HG02642 (cell line): ENCODE measurements at regions not wholly inside any gene's neighbourhood (a gene's known extent, or its start where the extent isn't known, plus 50 kb on each side); places are given as distances from the start of the nearest gene placed in this dataset.
A peak's percentile ranks its signal among the peaks of the same experiment; 100 is the strongest.

ENCODE experiments used
- ATAC-seq: cut with Tn5 transposase; IDR thresholded peaks from one replicate; pipeline ENCODE4 v1.9.1; 2021; ENCODE audit warnings: mild to moderate bottlenecking; ENCODE audit not compliant: unreplicated experiment, poor library complexity

GRCh38 chr5:144788556-144788955 lies 617.9 kb downstream of the KCTD16 start:
- ATAC-seq = no peak

- no peak for ATAC-seq
Observed at GRCh38 chr5:144788046-144788445, 617.4 kb downstream of the KCTD16 start.

GRCh38 chr5:144779368-144779767 lies 608.7 kb downstream of the KCTD16 start:
- ATAC-seq = no peak

- ATAC-seq = no peak
Observed at GRCh38 chr5:144778561-144778960, 607.9 kb downstream of the KCTD16 start.

GRCh38 chr5:144774197-144774596 lies 603.5 kb downstream of the KCTD16 start:
- ATAC-seq = no peak

GRCh38 chr5:144773628-144774027 lies 603.0 kb downstream of the KCTD16 start:
- ATAC-seq = no peak

- ATAC-seq = no peak
Observed at GRCh38 chr5:144771802-144772201, 601.1 kb downstream of the KCTD16 start.

GRCh38 chr5:144742361-144742760 lies 571.7 kb downstream of the KCTD16 start:
- ATAC-seq = no peak

- ATAC-seq = no peak
Observed at GRCh38 chr5:144731786-144732185, 561.1 kb downstream of the KCTD16 start.

- peak; percentile 64 for ATAC-seq
Observed at GRCh38 chr5:144712090-144712489, 541.4 kb downstream of the KCTD16 start.

- no peak for ATAC-seq
Observed at GRCh38 chr5:144711172-144711571, 540.5 kb downstream of the KCTD16 start.

GRCh38 chr5:144710637-144711036 lies 540.0 kb downstream of the KCTD16 start:
- no peak for ATAC-seq

GRCh38 chr5:144703776-144704175 lies 533.1 kb downstream of the KCTD16 start:
- no peak for ATAC-seq

GRCh38 chr5:144698484-144698883 lies 527.8 kb downstream of the KCTD16 start:
- ATAC-seq = no peak

- ATAC-seq = no peak
Observed at GRCh38 chr5:144697847-144698262, 527.2 kb downstream of the KCTD16 start.

GRCh38 chr5:144691936-144692335 lies 521.3 kb downstream of the KCTD16 start:
- ATAC-seq = no peak

- ATAC-seq = no peak
Observed at GRCh38 chr5:144684899-144685298, 514.2 kb downstream of the KCTD16 start.

- no peak for ATAC-seq
Observed at GRCh38 chr5:144680711-144681110, 510.0 kb downstream of the KCTD16 start.

GRCh38 chr5:144671066-144671465 lies 500.4 kb downstream of the KCTD16 start:
- ATAC-seq = no peak

- no peak for ATAC-seq
Observed at GRCh38 chr5:144659634-144660227, 489.1 kb downstream of the KCTD16 start.

- no peak for ATAC-seq
Observed at GRCh38 chr5:144644317-144644716, 473.6 kb downstream of the KCTD16 start.

GRCh38 chr5:144638787-144639186 lies 468.1 kb downstream of the KCTD16 start:
- no peak for ATAC-seq

GRCh38 chr5:144634138-144634537 lies 463.5 kb downstream of the KCTD16 start:
- no peak for ATAC-seq
